ENCODE measurements at regions not wholly inside any gene's neighbourhood (a gene's known extent, or its start where the extent isn't known, plus 50 kb on each side); places are given as distances from the start of the nearest gene placed in this dataset.

- no peak overlapping the region for H3K9ac ChIP-seq (ENCODE audit: control insufficient read depth, extremely low read depth, insufficient read depth, low read length)
- H3K36me3 ChIP-seq (ENCODE audit: control insufficient read depth in 2 of 2, extremely low read depth in 1 of 2, insufficient read depth in 2 of 2, low read length in 2 of 2), result no peaks in the 10 kb centered on the region
- no peak overlapping the region for H3K4me2 ChIP-seq (ENCODE audit: control insufficient read depth, extremely low read depth, insufficient read depth, low read depth, low read length)
- H4K20me1 ChIP-seq (ENCODE audit: control insufficient read depth, extremely low read depth, insufficient read depth, low read length), result no peaks in the 10 kb centered on the region
- H3K9me3 ChIP-seq (ENCODE audit: control insufficient read depth, low read depth, low read length), result no peaks in the 10 kb centered on the region
- H3K4me3 ChIP-seq (ENCODE audit: control insufficient read depth in 2 of 3, extremely low read depth in 1 of 3, insufficient read depth in 2 of 3, low read depth in 1 of 3, low read length in 3 of 3), result no peak overlapping the region
- peaks cover 7% of the 10 kb centered on the region for H3K4me1 ChIP-seq (ENCODE audit: control insufficient read depth, extremely low read depth, insufficient read depth, low read length)
- TF ChIP-seq EZH2 (IDR thresholded peaks at IDR 0.05; ENCODE audit: low read length) (no peak), CTCF (optimal IDR thresholded peaks at IDR 0.05 in 1 of 3, IDR thresholded peaks at IDR 0.05 in 1 of 3, conservative IDR thresholded peaks at IDR 0.05 in 1 of 3; ENCODE audit: extremely low read depth in 1 of 3, insufficient read depth in 2 of 3, low read length in 3 of 3) (no peak)
- no peak overlapping the region for H3K27ac ChIP-seq (ENCODE audit: control insufficient read depth, insufficient read depth, low read length)
- dilution Hi-C loops (cut with MboI; ENCODE audit: extremely low pct_ligation_motif_present, low sequenced_read_pairs), result no loop called here
- H3K27me3 ChIP-seq (ENCODE audit: control insufficient read depth, extremely low read depth, insufficient read depth, low read length), result no peaks in the 10 kb centered on the region
- H3K9me1 ChIP-seq (ENCODE audit: control insufficient read depth, extremely low read depth, insufficient read depth, low read length), result no peaks in the 10 kb centered on the region
- FAIRE-seq, result no peak
- no peak for DNase-seq (ENCODE audit: low read depth, low spot score)
- no peak overlapping the region for H2AFZ ChIP-seq (ENCODE audit: control insufficient read depth, low read length)
- H3K79me2 ChIP-seq (ENCODE audit: control insufficient read depth, insufficient read depth, low read length), result no peaks in the 10 kb centered on the region
Observed at GRCh38 chr9:81776834-81777233, 87.5 kb upstream of the TLE1 start.

- Histone ChIP-seq H2AFZ (ENCODE audit: control insufficient read depth, low read length) (no peak overlapping the region), H3K9me1 (ENCODE audit: control insufficient read depth, extremely low read depth, insufficient read depth, low read length) (no peaks in the 10 kb centered on the region), H3K36me3 (ENCODE audit: control insufficient read depth in 2 of 2, extremely low read depth in 1 of 2, insufficient read depth in 2 of 2, low read length in 2 of 2) (no peaks in the 10 kb centered on the region), H3K27me3 (ENCODE audit: control insufficient read depth, extremely low read depth, insufficient read depth, low read length) (no peaks in the 10 kb centered on the region), H4K20me1 (ENCODE audit: control insufficient read depth, extremely low read depth, insufficient read depth, low read length) (no peaks in the 10 kb centered on the region), H3K27ac (ENCODE audit: control insufficient read depth, insufficient read depth, low read length) (no peak overlapping the region), H3K9me3 (ENCODE audit: control insufficient read depth, low read depth, low read length) (no peaks in the 10 kb centered on the region), H3K9ac (ENCODE audit: control insufficient read depth, extremely low read depth, insufficient read depth, low read length) (no peak overlapping the region), H3K4me2 (ENCODE audit: control insufficient read depth, extremely low read depth, insufficient read depth, low read depth, low read length) (no peak overlapping the region), H3K4me3 (ENCODE audit: control insufficient read depth in 2 of 3, extremely low read depth in 1 of 3, insufficient read depth in 2 of 3, low read depth in 1 of 3, low read length in 3 of 3) (no peak overlapping the region), H3K79me2 (ENCODE audit: control insufficient read depth, insufficient read depth, low read length) (no peaks in the 10 kb centered on the region), H3K4me1 (ENCODE audit: control insufficient read depth, extremely low read depth, insufficient read depth, low read length) (peaks cover 7% of the 10 kb centered on the region)
- dilution Hi-C loops (cut with MboI; ENCODE audit: extremely low pct_ligation_motif_present, low sequenced_read_pairs), result no loop called here
- FAIRE-seq (no peak), DNase-seq (ENCODE audit: low read depth, low spot score) (no peak)
- TF ChIP-seq EZH2 (IDR thresholded peaks at IDR 0.05; ENCODE audit: low read length), result no peak
- no peak for TF ChIP-seq CTCF (optimal IDR thresholded peaks at IDR 0.05 in 1 of 3, IDR thresholded peaks at IDR 0.05 in 1 of 3, conservative IDR thresholded peaks at IDR 0.05 in 1 of 3; ENCODE audit: extremely low read depth in 1 of 3, insufficient read depth in 2 of 3, low read length in 3 of 3)
Observed at GRCh38 chr9:81777482-81777881, 88.1 kb upstream of the TLE1 start.
